DOHH2 (cell line): ENCODE measurements at regions not wholly inside any gene's neighbourhood (a gene's known extent, or its start where the extent isn't known, plus 50 kb on each side); places are given as distances from the start of the nearest gene placed in this dataset.

Experiments used
- CTCF ChIP-seq: fragments of 200-600 bp; sonication (generic); IDR thresholded peaks from one replicate; pipeline ENCODE4 v1.5.1; 2014; ENCODE audit warnings: antibody characterized with exemption, mild to moderate bottlenecking, low read depth, low read length; ENCODE audit not compliant: poor library complexity, severe bottlenecking
- EZH2phosphoT487 ChIP-seq: fragments of 200-600 bp; sonication (generic); IDR thresholded peaks from 2 replicates; pipeline ENCODE4 v1.6.1; 2017; ENCODE audit warnings: borderline replicate concordance, mild to moderate bottlenecking, antibody characterized with exemption, low read length, moderate library complexity, mixed read lengths

GRCh38 chr17:33811004-33811760, 443.9 kb upstream of the CCL2 start:
- no peak for TF ChIP-seq CTCF
- no peak for TF ChIP-seq EZH2phosphoT487
